HG03135 (cell line): ENCODE measurements at regions not wholly inside any gene's neighbourhood (a gene's known extent, or its start where the extent isn't known, plus 50 kb on each side); places are given as distances from the start of the nearest gene placed in this dataset.
"Not testable (repeated sequence)": the region's sequence is repeated elsewhere in the genome, so short reads cannot be mapped to it uniquely, and the experiment has no call there.

ENCODE experiments used
- ATAC-seq: cut with Tn5 transposase; IDR thresholded peaks from one replicate; pipeline ENCODE4 v1.9.1; 2021; ENCODE audit warnings: mild to moderate bottlenecking, moderate library complexity; ENCODE audit not compliant: unreplicated experiment

GRCh38 chr10:5576780-5577624, 52.2 kb downstream of the CALML3 start:
- ATAC-seq: no peak

DNA sequence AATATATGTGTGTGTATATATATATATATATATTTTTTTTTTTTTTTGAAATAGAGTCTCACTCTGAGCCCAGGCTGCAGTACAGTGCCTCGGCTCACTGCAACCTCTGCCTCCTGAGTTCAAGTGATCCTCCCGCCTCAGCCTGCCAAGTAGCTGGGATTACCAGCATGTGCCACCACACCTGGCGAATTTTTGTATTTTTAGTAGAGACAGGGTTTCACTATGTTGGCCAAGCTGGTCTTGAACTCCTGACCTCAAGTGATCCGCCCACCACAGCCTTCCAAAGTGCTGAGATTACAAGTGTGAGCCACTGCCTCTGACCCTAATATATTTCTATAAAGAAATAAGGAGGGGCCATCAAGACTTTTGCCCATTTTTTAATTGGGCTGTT, 55.3 kb downstream of the CALML3 start:
- ATAC-seq: not testable (repeated sequence)

DNA sequence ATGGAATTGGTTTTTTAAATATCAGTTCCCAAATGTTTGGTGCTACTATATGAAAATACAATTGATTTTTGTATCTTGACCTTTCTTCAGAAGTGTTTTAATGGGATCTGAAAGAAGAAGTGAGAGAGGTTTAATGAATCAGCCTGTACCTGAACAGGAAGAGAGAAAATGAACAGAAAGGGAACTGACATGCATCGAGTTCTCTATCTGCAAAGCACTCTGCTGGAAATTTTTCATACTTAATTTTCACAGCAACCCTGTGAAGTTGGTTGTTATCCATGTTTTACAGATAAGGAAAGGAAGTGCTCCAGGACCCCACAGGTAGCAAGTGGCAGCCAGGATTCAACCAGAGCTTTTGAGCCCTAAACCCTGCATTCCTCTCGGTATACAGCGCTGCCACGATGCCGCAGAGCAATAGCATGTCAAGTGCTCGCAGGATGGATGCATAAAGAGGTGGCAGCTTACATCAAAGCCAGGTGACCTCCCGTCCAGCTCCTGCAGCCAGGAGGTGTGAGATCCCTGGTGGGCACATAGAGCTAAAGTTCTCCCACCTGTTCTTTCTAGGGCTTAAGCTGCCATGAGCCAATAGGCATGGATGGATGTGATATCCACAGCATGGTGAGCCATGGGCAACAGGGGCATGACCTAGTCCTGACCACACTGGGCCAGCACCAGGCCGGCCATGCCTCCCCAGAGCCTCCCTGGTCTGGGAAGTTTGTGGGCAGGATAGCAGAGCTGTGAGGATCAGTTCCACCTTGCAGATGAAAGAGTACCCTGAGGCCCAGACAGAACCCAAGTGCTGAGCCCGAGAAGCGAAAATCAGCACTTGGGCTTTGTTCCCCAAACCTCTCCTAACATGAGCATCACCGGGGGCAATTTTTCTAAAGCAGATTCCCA, 57.2 kb downstream of the CALML3 start:
- ATAC-seq: peak; percentile 50

DNA sequence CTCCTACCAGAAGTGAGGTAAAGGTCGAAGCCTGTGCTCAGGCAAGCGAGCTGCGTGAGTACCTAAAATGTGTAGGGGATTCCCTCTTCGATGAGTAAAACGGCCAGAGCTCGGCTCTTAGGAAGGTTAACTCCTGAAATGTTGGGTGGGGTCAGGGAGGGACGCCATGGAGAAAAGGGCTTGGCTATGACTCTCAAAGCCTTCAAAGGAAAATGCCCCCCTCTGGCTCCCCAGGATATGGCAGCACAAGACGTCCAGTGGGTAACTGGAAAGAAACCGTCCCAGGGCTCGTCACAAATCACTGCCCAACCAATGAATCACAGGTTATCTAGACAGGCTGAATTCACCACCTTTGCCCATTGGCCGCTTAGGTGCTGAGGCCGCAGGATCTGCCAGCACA, 58.0 kb downstream of the CALML3 start:
- no peak for ATAC-seq

GRCh38 chr10:5583525-5584175, 58.9 kb downstream of the CALML3 start:
- peak; percentile 60 for ATAC-seq

DNA sequence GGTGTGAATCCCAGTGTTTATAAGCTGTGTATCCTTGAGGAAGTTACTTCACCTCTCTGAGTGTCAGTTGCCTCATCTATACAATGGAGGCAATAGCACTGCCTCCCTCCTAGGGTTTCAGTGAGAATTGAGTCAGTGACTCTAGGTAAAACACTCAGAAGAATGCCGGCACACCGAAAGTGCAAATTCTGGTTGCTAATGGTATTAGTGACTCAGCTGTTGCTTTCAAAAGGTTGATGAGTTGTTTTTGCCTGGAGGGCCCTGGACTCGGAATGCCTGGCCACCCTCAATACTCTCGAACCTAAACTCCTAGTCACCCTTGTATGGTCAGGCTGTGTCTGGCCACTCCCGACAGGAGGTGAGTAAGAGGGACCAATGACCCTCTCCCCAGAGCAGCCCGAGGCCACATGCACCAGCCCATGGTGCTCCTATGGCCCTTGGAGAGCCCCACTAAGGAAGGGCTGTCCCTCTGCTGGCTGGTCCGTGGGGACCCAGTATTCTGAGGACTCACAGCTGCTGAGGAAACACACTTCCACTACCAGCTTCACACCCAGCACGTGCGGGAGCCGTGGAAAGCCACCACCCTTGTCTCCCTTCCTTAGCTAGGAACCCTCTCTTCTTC, 60.2 kb downstream of the CALML3 start:
- no peak for ATAC-seq

DNA sequence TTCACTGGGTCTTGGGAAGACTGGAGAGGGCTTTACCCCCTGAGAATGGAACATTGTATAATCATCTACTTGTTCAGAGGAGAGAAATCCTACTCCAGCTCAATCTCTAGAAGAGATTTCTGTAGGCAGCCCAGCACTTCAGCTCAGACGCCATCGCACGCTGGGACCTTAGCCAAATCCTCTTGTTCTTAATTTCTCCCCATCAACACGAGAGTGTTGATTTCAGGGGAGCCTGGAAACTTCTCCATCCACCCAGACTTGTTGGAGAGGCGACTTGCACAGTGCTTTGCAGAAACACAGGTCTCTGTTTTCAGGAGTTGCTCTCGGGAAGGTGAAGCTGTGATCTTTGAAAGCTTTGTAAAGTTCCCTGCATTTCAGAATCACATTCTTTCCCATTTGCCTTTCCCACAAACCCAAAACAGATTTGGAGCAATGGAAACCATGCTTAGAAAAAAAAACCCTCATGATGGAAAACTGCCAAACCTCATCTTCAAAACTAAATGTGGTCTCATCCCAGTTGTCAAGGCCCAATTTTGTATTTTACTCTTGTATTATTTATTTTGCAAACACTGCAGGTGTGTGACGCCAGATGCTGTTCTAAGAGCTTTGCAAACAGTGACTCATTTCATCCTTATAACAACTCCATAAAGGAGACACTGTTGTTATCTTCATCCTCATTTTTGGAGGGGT, 60.9 kb downstream of the CALML3 start:
- ATAC-seq: no peak

GRCh38 chr10:5587151-5588079, 62.7 kb downstream of the CALML3 start:
- no peak for ATAC-seq

DNA sequence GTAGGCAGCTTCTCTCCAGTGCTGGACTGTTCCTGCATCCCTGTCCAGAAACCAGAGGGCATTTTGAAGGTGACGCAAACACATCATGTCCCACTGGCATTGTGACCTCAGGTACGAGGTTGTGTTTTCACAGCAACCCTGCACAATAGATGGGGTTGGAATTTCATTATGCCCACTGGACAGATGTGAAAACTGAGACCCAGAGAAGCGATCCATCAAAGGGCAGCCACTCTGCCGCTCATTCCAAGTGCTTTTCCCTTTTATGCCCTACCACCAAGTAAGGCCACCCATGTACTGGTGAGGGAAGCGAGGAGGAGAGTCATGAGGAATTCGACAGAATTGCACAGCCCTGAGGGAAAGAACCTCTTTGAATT, 63.3 kb downstream of the CALML3 start:
- no peak for ATAC-seq

DNA sequence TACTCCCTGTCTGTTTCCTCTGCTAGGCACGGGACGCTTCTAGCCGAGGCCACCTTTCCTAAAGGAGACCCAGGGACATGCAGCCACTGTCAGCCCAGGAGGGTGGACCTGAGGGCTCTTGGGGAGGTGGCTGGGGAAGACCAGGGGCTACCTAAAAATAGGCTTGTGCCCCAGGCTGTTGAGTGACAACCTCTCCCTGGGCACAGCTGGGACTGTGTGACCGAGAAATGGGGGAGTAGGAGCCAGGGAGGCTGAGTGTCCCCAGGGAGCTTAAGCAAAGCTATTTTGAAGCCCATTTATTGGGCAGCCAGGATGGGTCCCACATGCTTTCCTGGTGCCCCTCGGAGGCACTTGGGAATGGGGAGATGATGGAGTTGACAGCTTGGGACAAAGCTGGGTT, 63.8 kb downstream of the CALML3 start:
- no peak for ATAC-seq
